22Rv1 (cell line): ENCODE measurements at regions not wholly inside any gene's neighbourhood (a gene's known extent, or its start where the extent isn't known, plus 50 kb on each side); places are given as distances from the start of the nearest gene placed in this dataset.

Source experiments
- ZFX ChIP-seq: fragments of 450-650 bp; IDR thresholded peaks from 2 replicates; pipeline ENCODE4 v1.6.1; 2017; ENCODE audit warnings: antibody characterized with exemption, borderline replicate concordance
- TF ChIP-seq, protein P1 (sequence below): fragments of 450-650 bp; IDR thresholded peaks from 2 replicates; pipeline ENCODE4 v1.5.1; 2017; ENCODE audit warnings: mild to moderate bottlenecking

GRCh38 chr13:31032528-31033113, 100.2 kb downstream of the TEX26 start:
- TF ChIP-seq, protein P1, sequence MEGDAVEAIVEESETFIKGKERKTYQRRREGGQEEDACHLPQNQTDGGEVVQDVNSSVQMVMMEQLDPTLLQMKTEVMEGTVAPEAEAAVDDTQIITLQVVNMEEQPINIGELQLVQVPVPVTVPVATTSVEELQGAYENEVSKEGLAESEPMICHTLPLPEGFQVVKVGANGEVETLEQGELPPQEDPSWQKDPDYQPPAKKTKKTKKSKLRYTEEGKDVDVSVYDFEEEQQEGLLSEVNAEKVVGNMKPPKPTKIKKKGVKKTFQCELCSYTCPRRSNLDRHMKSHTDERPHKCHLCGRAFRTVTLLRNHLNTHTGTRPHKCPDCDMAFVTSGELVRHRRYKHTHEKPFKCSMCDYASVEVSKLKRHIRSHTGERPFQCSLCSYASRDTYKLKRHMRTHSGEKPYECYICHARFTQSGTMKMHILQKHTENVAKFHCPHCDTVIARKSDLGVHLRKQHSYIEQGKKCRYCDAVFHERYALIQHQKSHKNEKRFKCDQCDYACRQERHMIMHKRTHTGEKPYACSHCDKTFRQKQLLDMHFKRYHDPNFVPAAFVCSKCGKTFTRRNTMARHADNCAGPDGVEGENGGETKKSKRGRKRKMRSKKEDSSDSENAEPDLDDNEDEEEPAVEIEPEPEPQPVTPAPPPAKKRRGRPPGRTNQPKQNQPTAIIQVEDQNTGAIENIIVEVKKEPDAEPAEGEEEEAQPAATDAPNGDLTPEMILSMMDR, result no peak
- no peak for TF ChIP-seq ZFX
